ENCODE measurements at regions not wholly inside any gene's neighbourhood (a gene's known extent, or its start where the extent isn't known, plus 50 kb on each side); places are given as distances from the start of the nearest gene placed in this dataset.

GRCh38 chr2:555164-555922, 121.9 kb downstream of the TMEM18 start:
- Histone ChIP-seq H3K4me1 (no peaks in the 10 kb centered on the region), H3K4me3 (no peak overlapping the region), H3K36me3 (no peaks in the 10 kb centered on the region), H3K27ac (no peak overlapping the region), H3K27me3 (no peaks in the 10 kb centered on the region), H3K9me3 (no peaks in the 10 kb centered on the region)
- ATAC-seq (ENCODE audit: low FRiP score in 2 of 2) = no peak
- WGBS, 2 donors = 66 to 72% methylated on average over 12 of the region's 12 CpGs
- no peak for DNase-seq
- TF ChIP-seq EP300 (IDR thresholded peaks at IDR 0.05) (no peak), POLR2AphosphoS5 (IDR thresholded peaks at IDR 0.05) (no peak), CTCF (IDR thresholded peaks at IDR 0.05) (no peak), POLR2A (IDR thresholded peaks at IDR 0.05) (no peak)

GRCh38 chr2:554444-554843, 122.8 kb downstream of the TMEM18 start:
- 78 to 95% methylated on average over 12 to 13 of the region's 13 CpGs for WGBS, 2 donors
- no peak for DNase-seq
- no peak overlapping the region for H3K4me3 ChIP-seq

GRCh38 chr2:552906-553305, 124.3 kb downstream of the TMEM18 start:
- WGBS, 2 donors = 56 to 72% methylated on average over 14 of the region's 14 CpGs
- H3K27me3 ChIP-seq = no peaks in the 10 kb centered on the region
- H3K36me3 ChIP-seq = no peaks in the 10 kb centered on the region
- TF ChIP-seq EP300 (IDR thresholded peaks at IDR 0.05) (no peak), POLR2A (IDR thresholded peaks at IDR 0.05) (no peak)
- no peaks in the 10 kb centered on the region for H3K9me3 ChIP-seq
- H3K4me1 ChIP-seq = no peaks in the 10 kb centered on the region
- ATAC-seq (ENCODE audit: low FRiP score in 2 of 2) = no peak
- no peak overlapping the region for H3K27ac ChIP-seq
- DNase-seq = no peak
- H3K4me3 ChIP-seq = no peak overlapping the region

More at GRCh38 chr2:554444-554843, 122.8 kb downstream of the TMEM18 start:
- Histone ChIP-seq H3K36me3 (no peaks in the 10 kb centered on the region), H3K27me3 (no peaks in the 10 kb centered on the region), H3K4me1 (no peaks in the 10 kb centered on the region), H3K27ac (no peak overlapping the region), H3K9me3 (no peaks in the 10 kb centered on the region)
- TF ChIP-seq POLR2AphosphoS5 (IDR thresholded peaks at IDR 0.05) = no peak
- TF ChIP-seq CTCF (IDR thresholded peaks at IDR 0.05) = no peak
- TF ChIP-seq EP300 (IDR thresholded peaks at IDR 0.05) = no peak
- TF ChIP-seq POLR2A (IDR thresholded peaks at IDR 0.05) = no peak
- ATAC-seq (ENCODE audit: low FRiP score in 2 of 2) = no peak

- H3K4me1 ChIP-seq = no peaks in the 10 kb centered on the region
- ATAC-seq (ENCODE audit: low FRiP score in 2 of 2) = no peak
- 79 to 89% methylated on average over 13 of the region's 13 CpGs for WGBS, 2 donors
- H3K9me3 ChIP-seq = no peaks in the 10 kb centered on the region
- no peak overlapping the region for H3K27ac ChIP-seq
- DNase-seq = no peak
- H3K36me3 ChIP-seq = no peaks in the 10 kb centered on the region
- H3K4me3 ChIP-seq = no peak overlapping the region
- no peak for TF ChIP-seq POLR2AphosphoS5 (IDR thresholded peaks at IDR 0.05)
- TF ChIP-seq POLR2A (IDR thresholded peaks at IDR 0.05) = no peak
- no peaks in the 10 kb centered on the region for H3K27me3 ChIP-seq
Measured at GRCh38 chr2:551621-552020, 125.6 kb downstream of the TMEM18 start.

GRCh38 chr2:550860-551567, 126.2 kb downstream of the TMEM18 start:
- 78 to 82% methylated on average over 12 to 13 of the region's 13 CpGs for WGBS, 2 donors
- Histone ChIP-seq H3K27me3 (no peaks in the 10 kb centered on the region), H3K9me3 (no peaks in the 10 kb centered on the region), H3K4me3 (no peak overlapping the region), H3K4me1 (no peaks in the 10 kb centered on the region), H3K27ac (no peak overlapping the region), H3K36me3 (no peaks in the 10 kb centered on the region)
- ATAC-seq (ENCODE audit: low FRiP score in 2 of 2) (no peak), DNase-seq (no peak)
- no peak for TF ChIP-seq POLR2A (IDR thresholded peaks at IDR 0.05)
- TF ChIP-seq POLR2AphosphoS5 (IDR thresholded peaks at IDR 0.05) = no peak
- TF ChIP-seq EP300 (IDR thresholded peaks at IDR 0.05) = no peak
- TF ChIP-seq CTCF (IDR thresholded peaks at IDR 0.05) = no peak

Data from upper lobe of left lung (tissue), 6 donors.